Dedifferentiated amniotic fluid mesenchymal stem cell (primary cell): ENCODE measurements at regions not wholly inside any gene's neighbourhood (a gene's known extent, or its start where the extent isn't known, plus 50 kb on each side); places are given as distances from the start of the nearest gene placed in this dataset.

Experiments
- DNase-seq: peaks from one replicate; pipeline ENCODE4 v3.0.0-alpha.2; 2016; ENCODE audit errors: extremely low spot score

GRCh38 chr2:184530959-184531358, 67.4 kb upstream of the ZNF804A start:
- no peak for DNase-seq

GRCh38 chr2:184532551-184532950, 65.8 kb upstream of the ZNF804A start:
- DNase-seq = peak; percentile 81

- DNase-seq = no peak
Measured at GRCh38 chr2:184534986-184535385, 63.3 kb upstream of the ZNF804A start.

GRCh38 chr2:184540246-184540789, 58.0 kb upstream of the ZNF804A start:
- no peak for DNase-seq

- DNase-seq = no peak
Measured at GRCh38 chr2:184541591-184541990, 56.7 kb upstream of the ZNF804A start.

- DNase-seq = no peak
Measured at GRCh38 chr2:184543832-184544231, 54.5 kb upstream of the ZNF804A start.
